GM12878 (cell line): ENCODE measurements at regions not wholly inside any gene's neighbourhood (a gene's known extent, or its start where the extent isn't known, plus 50 kb on each side); places are given as distances from the start of the nearest gene placed in this dataset.
A peak's percentile ranks its signal among the peaks of the same experiment; 100 is the strongest.

Source experiments
- ATAC-seq: fragments of 200-7000 bp; cut with Tn5 transposase; 3 replicates; pipeline ENCODE4 v1.9.1; 2020; ENCODE audit warnings: mild to moderate bottlenecking, moderate library complexity
- BruUV-seq: library from RNA; stranded (reverse); fragments of 400-500 nt; replicated peaks from 2 replicates; lab custom pipeline; 2021; lab: Mats Ljungman, UMichigan
- CTCF ChIA-PET: fragments of 300-600 bp; sonication (Branson Sonifier 250); formaldehyde crosslinking; extraction: SDS; loops from one replicate; lab custom pipeline; 2021; ENCODE audit warnings: inconsistent platforms; lab: Yijun Ruan, JAX
- POLR2A ChIA-PET: fragments of 350-600 bp; formaldehyde crosslinking; extraction: SDS; loops from one replicate; lab custom pipeline; 2021; ENCODE audit warnings: inconsistent platforms; lab: Charles Lee
- RAD21 ChIA-PET: fragments of 300-600 bp; sonication (Branson Sonifier 250); formaldehyde crosslinking; loops from one replicate; lab custom pipeline; 2023; ENCODE audit warnings: antibody characterized with exemption; ENCODE audit not compliant: unreplicated experiment; lab: Charles Lee
- SMC1A ChIA-PET: fragments of 300-600 bp; sonication (Branson Sonifier 250); formaldehyde crosslinking; loops from one replicate; lab custom pipeline; 2023; ENCODE audit not compliant: unreplicated experiment, uncharacterized antibody; lab: Charles Lee
- DNase-seq: peaks from one replicate; pipeline ENCODE4 v3.0.0-alpha.2; 2011; ENCODE audit warnings: low read depth, low spot score
- FAIRE-seq: peaks from 3 replicates; lab custom pipeline; 2011; peaks lifted over from hg19 to GRCh38; lab: Jason Lieb, UNC
- H2AFZ ChIP-seq: 2 replicates; pipeline ENCODE4 v1.6.0; 2011; ENCODE audit warnings: low read depth, low read length, control low read depth; ENCODE audit not compliant: control insufficient read depth
- H3K27ac ChIP-seq: 2 replicates; pipeline ENCODE4 v1.5.1; 2011; ENCODE audit warnings: control low read depth; ENCODE audit not compliant: control insufficient read depth, insufficient read depth
- H3K27me3 ChIP-seq, 2 experiments: replicated peaks in 1 of 2; 2 replicates each; pipeline versions ENCODE4 v1.6.0 to v1.6.1; 2011; ENCODE audit warnings: low read length in 1 of 2; ENCODE audit not compliant: control insufficient read depth in 2 of 2, insufficient read depth in 2 of 2
- H3K36me3 ChIP-seq, 2 experiments: 2 replicates each; pipeline ENCODE4 v1.5.1; 2011; ENCODE audit warnings: low read length in 1 of 2; ENCODE audit not compliant: control insufficient read depth in 2 of 2, insufficient read depth in 2 of 2
- H3K4me1 ChIP-seq: 2 replicates; pipeline ENCODE4 v1.6.1; 2011; ENCODE audit warnings: mild to moderate bottlenecking, low read length, moderate library complexity, mixed read lengths; ENCODE audit not compliant: control insufficient read depth, insufficient read depth
- H3K4me2 ChIP-seq: 2 replicates; pipeline ENCODE4 v1.6.0; 2011; ENCODE audit warnings: control low read depth; ENCODE audit not compliant: control insufficient read depth, insufficient read depth
- H3K4me3 ChIP-seq: fragments of 200-600 bp; sonication (generic); 2 replicates; pipeline ENCODE4 v1.5.1; 2016
- H3K79me2 ChIP-seq: 2 replicates; pipeline ENCODE4 v1.6.0; 2011; ENCODE audit warnings: low read length; ENCODE audit not compliant: control insufficient read depth, insufficient read depth
- H3K9ac ChIP-seq: 2 replicates; pipeline ENCODE4 v1.8.0; 2011; ENCODE audit warnings: low read length, control low read depth, mixed read lengths; ENCODE audit not compliant: control insufficient read depth, insufficient read depth
- H3K9me3 ChIP-seq: replicated peaks from 3 replicates; pipeline ENCODE4 v1.5.1; 2011; ENCODE audit warnings: mild to moderate bottlenecking, low read length; ENCODE audit not compliant: control insufficient read depth, insufficient read depth
- H4K20me1 ChIP-seq: 2 replicates; pipeline ENCODE4 v1.6.0; 2011; ENCODE audit not compliant: control insufficient read depth, insufficient read depth
- BMI1 ChIP-seq: fragments of 450-650 bp; IDR thresholded peaks from 2 replicates; pipeline ENCODE4 v1.6.1; 2016; ENCODE audit warnings: mild to moderate bottlenecking, moderate library complexity, borderline replicate concordance
- ETV6 ChIP-seq, 2 experiments: fragments of 450-650 bp in 1 of 2; IDR thresholded peaks in 1 of 2; conservative IDR thresholded peaks in 1 of 2; 2 replicates each; pipeline ENCODE4 v1.6.1; 2014; ENCODE audit warnings: antibody characterized with exemption in 1 of 2, borderline replicate concordance in 1 of 2, low read depth in 1 of 2, mild to moderate bottlenecking in 1 of 2, moderate library complexity in 1 of 2
- FOXM1 ChIP-seq: IDR thresholded peaks from 2 replicates; pipeline ENCODE4 v1.6.1; 2012; ENCODE audit warnings: low read depth, mild to moderate bottlenecking, inconsistent platforms, low read length, moderate library complexity
- HDGF ChIP-seq: fragments of 450-650 bp; IDR thresholded peaks from 2 replicates; pipeline ENCODE4 v1.6.1; 2016; ENCODE audit warnings: antibody characterized with exemption
- IKZF1 ChIP-seq: fragments of 450-650 bp; conservative IDR thresholded peaks from 2 replicates; pipeline ENCODE4 v1.6.1; 2017; ENCODE audit warnings: antibody characterized with exemption, mild to moderate bottlenecking
- IKZF2 ChIP-seq, 2 experiments: fragments of 450-650 bp; IDR thresholded peaks; 2 replicates each; pipeline ENCODE4 v1.6.1; 2017; ENCODE audit warnings: mild to moderate bottlenecking in 2 of 2, moderate library complexity in 2 of 2
- MTA2 ChIP-seq: fragments of 450-650 bp; IDR thresholded peaks from 2 replicates; pipeline ENCODE4 v1.6.1; 2016; ENCODE audit warnings: low read depth, mild to moderate bottlenecking, moderate library complexity
- NBN ChIP-seq: fragments of 450-650 bp; IDR thresholded peaks from 2 replicates; pipeline ENCODE4 v1.6.1; 2016
- NFIC ChIP-seq: IDR thresholded peaks from 2 replicates; pipeline ENCODE4 v1.6.1; 2012; ENCODE audit warnings: low read depth, mild to moderate bottlenecking, inconsistent platforms, low read length, moderate library complexity
- NR2C2 ChIP-seq: IDR thresholded peaks from 2 replicates; pipeline ENCODE4 v1.6.1; 2011; ENCODE audit warnings: borderline replicate concordance, low read depth; ENCODE audit not compliant: control insufficient read depth, insufficient read length
- PKNOX1 ChIP-seq: fragments of 450-650 bp; IDR thresholded peaks from 2 replicates; pipeline ENCODE4 v1.6.1; 2016; ENCODE audit warnings: mild to moderate bottlenecking
- RAD21 ChIP-seq: IDR thresholded peaks from 2 replicates; pipeline ENCODE4 v1.6.1; 2011; ENCODE audit warnings: mild to moderate bottlenecking, low read depth, low read length, moderate library complexity; ENCODE audit not compliant: insufficient read depth
- RUNX3 ChIP-seq: IDR thresholded peaks from 2 replicates; pipeline ENCODE4 v1.6.1; 2012; ENCODE audit warnings: low read length, inconsistent platforms
- SPI1 ChIP-seq: IDR thresholded peaks from 2 replicates; pipeline ENCODE4 v1.6.1; 2011; ENCODE audit warnings: low read depth, mild to moderate bottlenecking, low read length, moderate library complexity, borderline replicate concordance; ENCODE audit not compliant: insufficient read depth
- SREBF1 ChIP-seq: IDR thresholded peaks from 2 replicates; pipeline ENCODE4 v1.6.1; 2012; ENCODE audit warnings: mild to moderate bottlenecking, low read length
- USF1 ChIP-seq: IDR thresholded peaks from 2 replicates; pipeline ENCODE4 v1.6.1; 2011; ENCODE audit warnings: borderline replicate concordance, low read depth, mild to moderate bottlenecking, moderate library complexity, mixed read lengths, low read length; ENCODE audit not compliant: insufficient read depth; ENCODE audit errors: extremely low read length
- ZNF207 ChIP-seq: fragments of 450-650 bp; IDR thresholded peaks from 2 replicates; pipeline ENCODE4 v1.6.1; 2014; ENCODE audit warnings: antibody characterized with exemption, mild to moderate bottlenecking, borderline replicate concordance
- ZNF274 ChIP-seq: IDR thresholded peaks from one replicate; pipeline ENCODE4 v1.8.0; 2011; ENCODE audit not compliant: insufficient read length, insufficient read depth
- ZNF622 ChIP-seq: fragments of 450-650 bp; IDR thresholded peaks from 2 replicates; pipeline ENCODE4 v1.6.1; 2017; ENCODE audit warnings: mild to moderate bottlenecking, inconsistent platforms
- WGBS: methylation state at CpG from one replicate; pipeline ENCODE4 v1.1.6; 2016; ENCODE audit warnings: low lambda C conversion rate; ENCODE audit not compliant: insufficient replicate concordance, insufficient coverage; ENCODE audit errors: missing lambda C conversion rate; 5-methylcytosine and 5-hydroxymethylcytosine counted together
- in situ Hi-C: fragments of 300-500 bp; cut with MboI; formaldehyde crosslinking; loops from 9 replicates; pipeline ENCODE4 v1.14.3; 2018; ENCODE audit warnings: mixed read lengths
- intact Hi-C: fragments of 100-400 bp; cut with micrococcal nuclease; formaldehyde crosslinking; loops from one replicate; pipeline ENCODE4 v1.14.2; 2022; ENCODE audit not compliant: unreplicated experiment

- intact Hi-C loops: loop anchor here (1.0 to 10.0 kb wide), 4 partner anchors 145 to 697 kb away; no protein-coding TSS in a partner anchor
- Histone ChIP-seq H3K4me2 (no peak overlapping the region), H3K27me3 (no peaks in the 10 kb centered on the region)
- ATAC-seq: peak; percentile 77
- TF ChIP-seq HDGF (no peak), NFIC (no peak; the same call in 1 of the 2 replicates), SPI1 (peak; percentile 58; the same call in 1 of the 2 replicates), IKZF2 (IDR thresholded peaks at IDR 0.05) (peak in 1 of 2 experiments; percentile 51; a peak in 2 of 4 replicates), SREBF1 (no peak), BMI1 (no peak), FOXM1 (no peak), ZNF622 (no peak), IKZF1 (peak; percentile 27; the same call in 1 of the 2 replicates), ZNF274 (no peak), NBN (no peak), RAD21 (no peak), ETV6 (conservative IDR thresholded peaks at IDR 0.05 in 1 of 2, IDR thresholded peaks at IDR 0.05 in 1 of 2; ENCODE audit: borderline replicate concordance in 1 of 2, low read depth in 1 of 2) (0 out of 4 replicates have a peak, but pooled peaks of 1 of the 2 experiments have one; percentile 37), NR2C2 (no peak), PKNOX1 (no peak), USF1 (no peak), RUNX3 (peak; percentile 34; the same call in 1 of the 2 replicates), ZNF207 (no peak), MTA2 (no peak)
- TF ChIP-seq, all 136 proteins: peak for 5
- BruUV-seq: no TSS peak
- H3K9me3 ChIP-seq: no peaks in the 10 kb centered on the region
- SMC1A ChIA-PET: interaction anchor here (0.6 kb wide), 1 partner anchor 19 kb away, joined by 3 read pairs; no protein-coding TSS in a partner anchor
- CTCF ChIA-PET: no interaction called here
- RAD21 ChIA-PET: no interaction called here
- H2AFZ ChIP-seq: no peak overlapping the region
- POLR2A ChIA-PET: no interaction called here
- no peaks in the 10 kb centered on the region for H3K4me1 ChIP-seq
- in situ Hi-C loops: loop anchor here (10.0 kb wide), 2 partner anchors 363 to 523 kb away; no protein-coding TSS in a partner anchor
- no peak for FAIRE-seq
- DNase-seq: no peak
- H4K20me1 ChIP-seq: no peaks in the 10 kb centered on the region
- WGBS: 18% methylated on average over 3 of the region's 3 CpGs
- no peaks in the 10 kb centered on the region for H3K36me3 ChIP-seq
- no peak overlapping the region for H3K9ac ChIP-seq
- H3K79me2 ChIP-seq: no peaks in the 10 kb centered on the region
- no peak overlapping the region for H3K27ac ChIP-seq
- no peak overlapping the region for H3K4me3 ChIP-seq
Observed at GRCh38 chr1:78831731-78832360, 174.7 kb downstream of the ADGRL4 start.
